CD4-positive, alpha-beta T cell (primary cell): ENCODE measurements at regions not wholly inside any gene's neighbourhood (a gene's known extent, or its start where the extent isn't known, plus 50 kb on each side); places are given as distances from the start of the nearest gene placed in this dataset.

Experiments
- ATAC-seq: fragments of 200-7000 bp; cut with Tn5 transposase; one replicate; pipeline ENCODE4 v1.10.0; 2022; ENCODE audit warnings: mild to moderate bottlenecking; ENCODE audit not compliant: poor library complexity
- CTCF ChIA-PET: fragments of 350-600 bp; sonication (Branson Sonifier 250); formaldehyde crosslinking; loops from one replicate; lab custom pipeline; 2021; ENCODE audit warnings: antibody characterized with exemption, inconsistent platforms; lab: Charles Lee
- POLR2A ChIA-PET: fragments of 350-600 bp; sonication (Branson Sonifier 250); formaldehyde crosslinking; loops from one replicate; lab custom pipeline; 2021; ENCODE audit warnings: antibody characterized with exemption, inconsistent platforms; lab: Charles Lee
- DNase-seq, 14 experiments: peaks; one replicate each; pipeline ENCODE4 v3.0.0-alpha.2; 2013 to 2020; ENCODE audit warnings: mixed read lengths in 2 of 14
- H3K27ac ChIP-seq, 2 donors: one replicate each; pipeline versions ENCODE4 v1.5.1 to v1.7.0; 2013; ENCODE audit warnings: low read length in 2 of 2, low read depth in 1 of 2, mild to moderate bottlenecking in 1 of 2
- H3K27me3 ChIP-seq, 2 experiments: 1 replicate in 1 of 2; 2 replicates in 1 of 2; pipeline versions ENCODE4 v1.6.1 to v1.7.0; 2013; ENCODE audit warnings: low read length in 2 of 2, control low read depth in 1 of 2, mild to moderate bottlenecking in 1 of 2, moderate library complexity in 1 of 2; ENCODE audit not compliant: insufficient read depth in 2 of 2, control insufficient read depth in 1 of 2
- H3K36me3 ChIP-seq: one replicate; pipeline ENCODE4 v1.6.1; 2013; ENCODE audit warnings: low read length, control low read depth; ENCODE audit not compliant: insufficient read depth
- H3K4me1 ChIP-seq: one replicate; pipeline ENCODE4 v1.6.1; 2013; ENCODE audit warnings: low read length, control low read depth; ENCODE audit not compliant: insufficient read depth
- H3K4me3 ChIP-seq: one replicate; pipeline ENCODE4 v1.5.1; 2013; ENCODE audit warnings: mild to moderate bottlenecking, low read length, moderate library complexity
- H3K9me3 ChIP-seq, 2 experiments: 1 replicate in 1 of 2; 2 replicates in 1 of 2; pipeline versions ENCODE4 v1.6.1 to v1.7.0; 2013; ENCODE audit warnings: low read length in 2 of 2, mild to moderate bottlenecking in 2 of 2, control low read depth in 1 of 2, moderate library complexity in 1 of 2; ENCODE audit not compliant: control insufficient read depth in 1 of 2, insufficient read depth in 1 of 2
- H3K27ac Mint-ChIP-seq: one replicate; pipeline ENCODE4 v1.8.0; 2020; ENCODE audit warnings: mixed read lengths
- H3K27me3 Mint-ChIP-seq: one replicate; pipeline ENCODE4 v1.8.0; 2021; ENCODE audit warnings: mixed read lengths
- H3K36me3 Mint-ChIP-seq: one replicate; pipeline ENCODE4 v1.8.0; 2021; ENCODE audit warnings: low read depth, mixed read lengths
- H3K4me1 Mint-ChIP-seq: one replicate; pipeline ENCODE4 v1.8.0; 2021; ENCODE audit warnings: low read depth, mixed read lengths
- H3K4me3 Mint-ChIP-seq: one replicate; pipeline ENCODE4 v1.8.0; 2020; ENCODE audit warnings: mild to moderate bottlenecking, mixed read lengths
- H3K9me3 Mint-ChIP-seq: one replicate; pipeline ENCODE4 v1.8.0; 2020; ENCODE audit warnings: mixed read lengths
- CTCF ChIP-seq: fragments of 200-600 bp; IDR thresholded peaks from one replicate; pipeline ENCODE4 v1.8.0; 2022; ENCODE audit warnings: antibody characterized with exemption, mild to moderate bottlenecking
- intact Hi-C, 2 experiments: fragments of 100-400 bp; cut with DNase I in 1 of 2; cut with micrococcal nuclease in 1 of 2; formaldehyde crosslinking; loops; one replicate each; pipeline versions ENCODE4 v1.15.1 to v1.9.0; 2023 to 2025; cut with DNase I, micrococcal nuclease

GRCh38 chr9:120315154-120315553 lies 264.8 kb downstream of the CDK5RAP2 start:
- Mint-ChIP-seq H3K9me3 (no peaks in the 10 kb centered on the region), H3K4me3 (no peak overlapping the region), H3K4me1 (no peaks in the 10 kb centered on the region), H3K27ac (no peak overlapping the region), H3K27me3 (peaks cover 4% of the 10 kb centered on the region), H3K36me3 (no peaks in the 10 kb centered on the region)
- H3K27ac ChIP-seq: no peak overlapping the region
- no peaks in the 10 kb centered on the region for H3K27me3 ChIP-seq
- ChIA-PET POLR2A (no interaction called here), CTCF (no interaction called here)
- ATAC-seq: no peak
- intact Hi-C loops: no loop called here
- peaks cover 0 to 4% of the 10 kb centered on the region in 2 experiments for H3K9me3 ChIP-seq
- DNase-seq: no peak
- no peak overlapping the region for H3K4me3 ChIP-seq
- H3K36me3 ChIP-seq: no peaks in the 10 kb centered on the region
- no peaks in the 10 kb centered on the region for H3K4me1 ChIP-seq
- TF ChIP-seq CTCF: no peak

- Mint-ChIP-seq H3K9me3 (no peaks in the 10 kb centered on the region), H3K36me3 (no peaks in the 10 kb centered on the region), H3K4me3 (no peak overlapping the region), H3K27me3 (peaks cover 8% of the 10 kb centered on the region), H3K27ac (no peak overlapping the region), H3K4me1 (no peaks in the 10 kb centered on the region)
- ATAC-seq: no peak
- H3K27me3 ChIP-seq: peaks cover 0 to 5% of the 10 kb centered on the region in 2 experiments
- TF ChIP-seq CTCF: no peak
- CTCF ChIA-PET: no interaction called here
- intact Hi-C loops: no loop called here
- H3K9me3 ChIP-seq: peaks cover 0 to 4% of the 10 kb centered on the region in 2 experiments
- POLR2A ChIA-PET: no interaction called here
- no peaks in the 10 kb centered on the region for H3K36me3 ChIP-seq
- H3K27ac ChIP-seq: no peak overlapping the region
- no peak overlapping the region for H3K4me3 ChIP-seq
- H3K4me1 ChIP-seq: no peaks in the 10 kb centered on the region
- no peak for DNase-seq
Observed at GRCh38 chr9:120312031-120312430, 267.9 kb downstream of the CDK5RAP2 start.

GRCh38 chr9:120310035-120310434 lies 269.9 kb downstream of the CDK5RAP2 start:
- H3K9me3 ChIP-seq: no peaks in the 10 kb centered on the region
- no peaks in the 10 kb centered on the region for H3K36me3 ChIP-seq
- Mint-ChIP-seq H3K27me3 (peaks cover 9% of the 10 kb centered on the region), H3K27ac (no peak overlapping the region), H3K4me1 (no peaks in the 10 kb centered on the region), H3K9me3 (no peaks in the 10 kb centered on the region), H3K36me3 (no peaks in the 10 kb centered on the region), H3K4me3 (no peak overlapping the region)
- ChIA-PET CTCF (no interaction called here), POLR2A (no interaction called here)
- peaks cover 0 to 5% of the 10 kb centered on the region in 2 experiments for H3K27me3 ChIP-seq
- H3K4me1 ChIP-seq: no peaks in the 10 kb centered on the region
- H3K4me3 ChIP-seq: no peak overlapping the region
- no peak for TF ChIP-seq CTCF
- DNase-seq: no peak
- ATAC-seq: no peak
- intact Hi-C loops: no loop called here
- no peak overlapping the region for H3K27ac ChIP-seq
